GM23338 (cell line): ENCODE measurements at regions not wholly inside any gene's neighbourhood (a gene's known extent, or its start where the extent isn't known, plus 50 kb on each side); places are given as distances from the start of the nearest gene placed in this dataset.

Experiments
- CREB1 ChIP-seq: fragments of 250-450 bp; sonication (Bioruptor Pico); IDR thresholded peaks from 2 replicates; pipeline ENCODE4 v1.5.0; 2020; ENCODE audit warnings: low read depth, mild to moderate bottlenecking, moderate library complexity
- CTCF ChIP-seq, 2 experiments: fragments of 200-600 bp in 1 of 2; sonication (generic) in 1 of 2; conservative IDR thresholded peaks; 2 replicates each; pipeline versions ENCODE4 v1.5.1 to v1.6.1; 2016 to 2017; ENCODE audit warnings: antibody characterized with exemption in 2 of 2, low read depth in 2 of 2, mild to moderate bottlenecking in 2 of 2, moderate library complexity in 1 of 2
- EZH2 ChIP-seq: fragments of 200-600 bp; sonication (generic); IDR thresholded peaks from one replicate; pipeline ENCODE4 v1.8.0; 2017; ENCODE audit warnings: antibody characterized with exemption, mild to moderate bottlenecking, low read depth; ENCODE audit not compliant: unreplicated experiment
- EZH2phosphoT487 ChIP-seq: fragments of 200-600 bp; sonication (generic); IDR thresholded peaks from one replicate; pipeline ENCODE4 v1.8.1; 2018; ENCODE audit warnings: antibody characterized with exemption; ENCODE audit not compliant: unreplicated experiment
- JUNB ChIP-seq: IDR thresholded peaks from one replicate; pipeline ENCODE4 v1.6.1; 2016; ENCODE audit warnings: antibody characterized with exemption; ENCODE audit not compliant: unreplicated experiment
- POLR2AphosphoS5 ChIP-seq: IDR thresholded peaks from 2 replicates; pipeline ENCODE4 v1.6.1; 2016; ENCODE audit warnings: antibody characterized with exemption, low read depth
- REST ChIP-seq: IDR thresholded peaks from one replicate; pipeline ENCODE4 v1.6.1; 2018; ENCODE audit warnings: antibody characterized with exemption; ENCODE audit not compliant: unreplicated experiment

- TF ChIP-seq CTCF (conservative IDR thresholded peaks at IDR 0.05; ENCODE audit: low read depth in 2 of 2) (no peak), REST (no peak), EZH2 (no peak), JUNB (no peak), CREB1 (CRISPR knock-in tag) (no peak), POLR2AphosphoS5 (no peak), EZH2phosphoT487 (no peak)
These were observed 169.3 kb upstream of the CACNA1E start for GRCh38 chr1:181314010-181314409.
